Liver (tissue), 3 donors: ENCODE measurements at regions not wholly inside any gene's neighbourhood (a gene's known extent, or its start where the extent isn't known, plus 50 kb on each side); places are given as distances from the start of the nearest gene placed in this dataset.

ENCODE experiments used
- ATF3 ChIP-seq: IDR thresholded peaks from 2 replicates; pipeline ENCODE4 v1.6.1; 2016; ENCODE audit warnings: antibody characterized with exemption
- CTCF ChIP-seq: fragments of 150-350 bp; IDR thresholded peaks from 2 replicates; pipeline ENCODE4 v1.5.1; 2017; ENCODE audit warnings: improper control_type of control experiment, low read depth, low read length; ENCODE audit not compliant: missing input control
- GABPA ChIP-seq, 2 donors: IDR thresholded peaks in 1 of 2; conservative IDR thresholded peaks in 1 of 2; 2 replicates each; pipeline ENCODE4 v1.6.1; 2016; ENCODE audit warnings: antibody characterized with exemption in 2 of 2, mild to moderate bottlenecking in 1 of 2, moderate library complexity in 1 of 2
- MAX ChIP-seq: IDR thresholded peaks from 2 replicates; pipeline ENCODE4 v1.6.1; 2016; ENCODE audit warnings: antibody characterized with exemption
- RAD21 ChIP-seq, 2 donors: IDR thresholded peaks; 2 replicates each; pipeline ENCODE4 v1.6.1; 2016; ENCODE audit warnings: antibody characterized with exemption in 2 of 2, mild to moderate bottlenecking in 2 of 2
- RXRA ChIP-seq, 2 donors: IDR thresholded peaks; 2 replicates each; pipeline ENCODE4 v1.6.1; 2017 to 2018; ENCODE audit warnings: antibody characterized with exemption in 2 of 2, mild to moderate bottlenecking in 1 of 2
- SP1 ChIP-seq: IDR thresholded peaks from 2 replicates; pipeline ENCODE4 v1.6.1; 2018; ENCODE audit warnings: antibody characterized with exemption, mild to moderate bottlenecking
- TAF1 ChIP-seq: conservative IDR thresholded peaks from 2 replicates; pipeline ENCODE4 v1.6.1; 2016; ENCODE audit warnings: antibody characterized with exemption, mild to moderate bottlenecking
- TF ChIP-seq, protein P1 (sequence below): IDR thresholded peaks from 2 replicates; pipeline ENCODE4 v1.6.1; 2016; ENCODE audit warnings: antibody characterized with exemption, mild to moderate bottlenecking
- donor health status: healthy.
- donor health status: healthy.

DNA sequence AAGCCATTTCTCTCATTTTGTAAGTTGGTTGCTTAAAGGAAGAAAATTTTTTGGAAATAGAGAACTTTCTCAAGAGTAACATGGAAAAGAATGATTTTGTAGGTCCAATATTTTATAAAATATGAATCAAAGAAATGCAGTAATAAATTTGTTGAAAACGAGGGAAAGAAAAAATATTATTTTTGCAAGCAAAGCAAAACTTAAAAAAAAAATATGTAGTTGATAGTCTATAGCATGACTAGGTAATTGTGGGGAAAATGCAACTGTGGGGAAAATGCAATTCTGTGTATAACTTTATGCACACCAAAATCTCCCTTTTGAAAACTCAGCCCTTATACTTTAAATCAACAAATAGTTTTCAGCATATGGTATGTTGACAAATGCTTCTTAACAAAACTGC is 604.0 kb upstream of the AGTR1 start:
- no peak for TF ChIP-seq RXRA (IDR thresholded peaks at IDR 0.05)
- TF ChIP-seq, protein P1, sequence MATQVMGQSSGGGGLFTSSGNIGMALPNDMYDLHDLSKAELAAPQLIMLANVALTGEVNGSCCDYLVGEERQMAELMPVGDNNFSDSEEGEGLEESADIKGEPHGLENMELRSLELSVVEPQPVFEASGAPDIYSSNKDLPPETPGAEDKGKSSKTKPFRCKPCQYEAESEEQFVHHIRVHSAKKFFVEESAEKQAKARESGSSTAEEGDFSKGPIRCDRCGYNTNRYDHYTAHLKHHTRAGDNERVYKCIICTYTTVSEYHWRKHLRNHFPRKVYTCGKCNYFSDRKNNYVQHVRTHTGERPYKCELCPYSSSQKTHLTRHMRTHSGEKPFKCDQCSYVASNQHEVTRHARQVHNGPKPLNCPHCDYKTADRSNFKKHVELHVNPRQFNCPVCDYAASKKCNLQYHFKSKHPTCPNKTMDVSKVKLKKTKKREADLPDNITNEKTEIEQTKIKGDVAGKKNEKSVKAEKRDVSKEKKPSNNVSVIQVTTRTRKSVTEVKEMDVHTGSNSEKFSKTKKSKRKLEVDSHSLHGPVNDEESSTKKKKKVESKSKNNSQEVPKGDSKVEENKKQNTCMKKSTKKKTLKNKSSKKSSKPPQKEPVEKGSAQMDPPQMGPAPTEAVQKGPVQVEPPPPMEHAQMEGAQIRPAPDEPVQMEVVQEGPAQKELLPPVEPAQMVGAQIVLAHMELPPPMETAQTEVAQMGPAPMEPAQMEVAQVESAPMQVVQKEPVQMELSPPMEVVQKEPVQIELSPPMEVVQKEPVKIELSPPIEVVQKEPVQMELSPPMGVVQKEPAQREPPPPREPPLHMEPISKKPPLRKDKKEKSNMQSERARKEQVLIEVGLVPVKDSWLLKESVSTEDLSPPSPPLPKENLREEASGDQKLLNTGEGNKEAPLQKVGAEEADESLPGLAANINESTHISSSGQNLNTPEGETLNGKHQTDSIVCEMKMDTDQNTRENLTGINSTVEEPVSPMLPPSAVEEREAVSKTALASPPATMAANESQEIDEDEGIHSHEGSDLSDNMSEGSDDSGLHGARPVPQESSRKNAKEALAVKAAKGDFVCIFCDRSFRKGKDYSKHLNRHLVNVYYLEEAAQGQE = no peak
- no peak for TF ChIP-seq MAX
- no peak for TF ChIP-seq TAF1
- TF ChIP-seq CTCF = no peak
- no peak for TF ChIP-seq GABPA (IDR thresholded peaks at IDR 0.05 in 1 of 2, conservative IDR thresholded peaks at IDR 0.05 in 1 of 2)
- TF ChIP-seq SP1 = no peak
- no peak for TF ChIP-seq RAD21 (IDR thresholded peaks at IDR 0.05)
- TF ChIP-seq ATF3 = no peak
